PC-9 (cell line): ENCODE measurements at regions not wholly inside any gene's neighbourhood (a gene's known extent, or its start where the extent isn't known, plus 50 kb on each side); places are given as distances from the start of the nearest gene placed in this dataset.

Experiments used
- BruUV-seq: library from RNA; stranded (reverse); fragments of 400-500 nt; replicated peaks from 2 replicates; lab custom pipeline; 2021; lab: Mats Ljungman, UMichigan
- CTCF ChIA-PET: fragments of 300-600 bp; sonication (Branson Sonifier 250); formaldehyde crosslinking; loops from one replicate; lab custom pipeline; 2022; ENCODE audit warnings: antibody characterized with exemption; lab: Charles Lee
- POLR2A ChIA-PET: fragments of 300-600 bp; sonication (Branson Sonifier 250); formaldehyde crosslinking; loops from one replicate; lab custom pipeline; 2022; ENCODE audit warnings: antibody characterized with exemption; ENCODE audit not compliant: unreplicated experiment; lab: Charles Lee
- DNase-seq, 2 experiments: peaks; one replicate each; pipeline versions ENCODE4 v3.0.0 to v3.0.0-alpha.2; 2015 to 2022; ENCODE audit warnings: mixed read lengths in 1 of 2
- H2AFZ ChIP-seq: fragments of 200-600 bp; sonication (generic); 2 replicates; pipeline ENCODE4 v1.8.1; 2017; ENCODE audit warnings: antibody characterized with exemption
- H3F3A ChIP-seq: fragments of 200-600 bp; sonication (generic); 2 replicates; pipeline ENCODE4 v1.8.1; 2017; ENCODE audit warnings: antibody characterized with exemption, mild to moderate bottlenecking, low read depth; ENCODE audit not compliant: insufficient read depth
- H3K27ac ChIP-seq: fragments of 200-600 bp; sonication (generic); 2 replicates; pipeline ENCODE4 v1.6.1; 2016; ENCODE audit warnings: mixed run types
- H3K27me3 ChIP-seq: fragments of 200-600 bp; sonication (generic); 2 replicates; pipeline ENCODE4 v1.6.1; 2016; ENCODE audit warnings: low read depth, mixed run types; ENCODE audit not compliant: insufficient read depth
- H3K36me3 ChIP-seq: fragments of 200-600 bp; sonication (generic); 2 replicates; pipeline ENCODE4 v1.6.1; 2016; ENCODE audit warnings: low read depth, mixed run types
- H3K4me1 ChIP-seq: fragments of 200-600 bp; sonication (generic); replicated peaks from 2 replicates; pipeline ENCODE4 v1.6.1; 2016; ENCODE audit warnings: mixed run types; ENCODE audit not compliant: insufficient read depth
- H3K4me2 ChIP-seq: fragments of 200-600 bp; sonication (generic); 2 replicates; pipeline ENCODE4 v1.6.1; 2017; ENCODE audit warnings: mixed run types
- H3K4me3 ChIP-seq: fragments of 200-600 bp; sonication (generic); 2 replicates; pipeline ENCODE4 v1.6.1; 2016; ENCODE audit warnings: mixed run types
- H3K79me2 ChIP-seq: fragments of 200-600 bp; sonication (generic); 2 replicates; pipeline ENCODE4 v1.6.1; 2017; ENCODE audit warnings: low read depth, mixed run types
- H3K9me2 ChIP-seq: fragments of 200-600 bp; sonication (generic); 2 replicates; pipeline ENCODE4 v1.8.1; 2017; ENCODE audit warnings: mild to moderate bottlenecking; ENCODE audit not compliant: insufficient read depth
- H3K9me3 ChIP-seq: fragments of 200-600 bp; sonication (generic); 2 replicates; pipeline ENCODE4 v1.8.1; 2016; ENCODE audit warnings: low read depth; ENCODE audit not compliant: insufficient read depth
- H4K20me1 ChIP-seq: fragments of 200-600 bp; sonication (generic); 2 replicates; pipeline ENCODE4 v1.8.1; 2017; ENCODE audit not compliant: insufficient read depth
- CTCF ChIP-seq: fragments of 200-600 bp; sonication (generic); conservative IDR thresholded peaks from 2 replicates; pipeline ENCODE4 v1.6.1; 2017; ENCODE audit warnings: mixed run types, antibody characterized with exemption, mild to moderate bottlenecking, moderate library complexity
- EZH2 ChIP-seq: fragments of 200-600 bp; sonication (generic); IDR thresholded peaks from 2 replicates; pipeline ENCODE4 v1.8.0; 2017; ENCODE audit warnings: antibody characterized with exemption, low read depth
- intact Hi-C: fragments of 100-400 bp; cut with micrococcal nuclease; formaldehyde crosslinking; loops from one replicate; pipeline ENCODE4 v1.10.0; 2022; ENCODE audit not compliant: unreplicated experiment

- Histone ChIP-seq H3K27me3 (peaks cover 45% of the 10 kb centered on the region), H4K20me1 (no peaks in the 10 kb centered on the region), H3K9me2 (no peaks in the 10 kb centered on the region), H3K79me2 (no peaks in the 10 kb centered on the region), H2AFZ (no peak overlapping the region), H3F3A (no peaks in the 10 kb centered on the region), H3K36me3 (no peaks in the 10 kb centered on the region), H3K4me3 (no peak overlapping the region), H3K27ac (no peak overlapping the region), H3K4me1 (no peaks in the 10 kb centered on the region), H3K4me2 (no peak overlapping the region), H3K9me3 (no peaks in the 10 kb centered on the region)
- BruUV-seq = no TSS peak
- CTCF ChIA-PET = no interaction called here
- POLR2A ChIA-PET = no interaction called here
- no peak for TF ChIP-seq CTCF
- TF ChIP-seq EZH2 = no peak
- DNase-seq = no peak
- intact Hi-C loops = no loop called here
Measured at GRCh38 chr7:4409946-4410345, 272.1 kb upstream of the FOXK1 start.

GRCh38 chr7:4416396-4417056, 265.6 kb upstream of the FOXK1 start:
- Histone ChIP-seq H3K79me2 (no peaks in the 10 kb centered on the region), H3K4me1 (no peaks in the 10 kb centered on the region), H4K20me1 (no peaks in the 10 kb centered on the region), H3K4me2 (no peak overlapping the region), H3K9me3 (peaks cover 6% of the 10 kb centered on the region; the same call in 1 of the 2 replicates), H3K4me3 (no peak overlapping the region), H3F3A (no peaks in the 10 kb centered on the region), H3K27ac (no peak overlapping the region), H3K9me2 (no peaks in the 10 kb centered on the region), H3K36me3 (no peaks in the 10 kb centered on the region), H3K27me3 (peaks cover 41% of the 10 kb centered on the region), H2AFZ (no peak overlapping the region)
- no peak for DNase-seq
- intact Hi-C loops = no loop called here
- TF ChIP-seq CTCF (no peak), EZH2 (no peak)
- BruUV-seq = no TSS peak
- POLR2A ChIA-PET = no interaction called here
- CTCF ChIA-PET = no interaction called here

GRCh38 chr7:4428526-4428925, 253.6 kb upstream of the FOXK1 start:
- Histone ChIP-seq H4K20me1 (no peaks in the 10 kb centered on the region), H3K4me2 (no peak overlapping the region), H3K9me3 (peaks cover 6% of the 10 kb centered on the region; the same call in 1 of the 2 replicates), H3K27ac (no peak overlapping the region), H3K79me2 (no peaks in the 10 kb centered on the region), H3K36me3 (no peaks in the 10 kb centered on the region), H3K4me1 (no peaks in the 10 kb centered on the region), H3K27me3 (peaks cover 26% of the 10 kb centered on the region; the same call in 1 of the 2 replicates), H3F3A (no peaks in the 10 kb centered on the region), H3K4me3 (no peak overlapping the region), H3K9me2 (no peaks in the 10 kb centered on the region), H2AFZ (no peak overlapping the region)
- BruUV-seq = no TSS peak
- TF ChIP-seq CTCF (no peak), EZH2 (no peak)
- POLR2A ChIA-PET = no interaction called here
- CTCF ChIA-PET = no interaction called here
- DNase-seq = no peak
- intact Hi-C loops = no loop called here
